ENCODE measurements at regions not wholly inside any gene's neighbourhood (a gene's known extent, or its start where the extent isn't known, plus 50 kb on each side); places are given as distances from the start of the nearest gene placed in this dataset.

DNA sequence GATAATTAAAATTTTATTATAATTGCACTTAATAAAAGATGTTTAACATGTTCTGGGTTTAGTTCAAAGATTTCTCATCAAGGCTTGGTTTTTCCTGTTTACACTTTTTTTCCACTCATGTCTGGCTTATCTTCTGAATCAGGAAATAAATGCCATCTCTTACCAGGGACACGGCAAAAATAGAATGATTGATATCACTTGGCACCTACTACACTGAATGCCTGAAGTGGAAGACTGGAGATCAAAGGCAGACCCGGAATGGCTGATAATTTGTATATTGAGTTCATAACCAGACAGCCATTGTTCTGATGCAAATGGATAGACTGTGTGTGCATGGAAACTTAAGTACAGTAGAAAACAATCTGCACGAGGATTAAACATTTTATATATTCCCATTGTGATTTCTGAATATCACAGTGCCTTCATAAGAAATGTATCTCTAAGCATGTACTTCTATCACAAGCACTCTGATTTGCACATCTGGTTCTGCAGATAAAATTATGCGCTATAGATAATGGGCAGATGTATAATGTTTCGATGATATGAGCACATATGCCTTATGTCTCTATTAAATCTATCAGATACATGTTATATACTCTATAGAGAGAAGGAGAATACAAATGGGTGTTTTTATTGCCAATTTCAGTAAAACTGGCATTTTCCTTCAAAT, 304.8 kb downstream of the RND3 start:
- no peak for ATAC-seq
- DNase-seq (ENCODE audit: low spot score) = no peak
- no peaks in the 10 kb centered on the region for H3K4me1 Mint-ChIP-seq (ENCODE audit: low read depth in 2 of 2)
- H3K9me3 Mint-ChIP-seq = peaks cover 13% of the 10 kb centered on the region
- no peak overlapping the region for H3K27ac Mint-ChIP-seq
- no peaks in the 10 kb centered on the region for H3K36me3 Mint-ChIP-seq
- no peak overlapping the region for H3K4me3 Mint-ChIP-seq
- no peaks in the 10 kb centered on the region for H3K27me3 Mint-ChIP-seq

DNA sequence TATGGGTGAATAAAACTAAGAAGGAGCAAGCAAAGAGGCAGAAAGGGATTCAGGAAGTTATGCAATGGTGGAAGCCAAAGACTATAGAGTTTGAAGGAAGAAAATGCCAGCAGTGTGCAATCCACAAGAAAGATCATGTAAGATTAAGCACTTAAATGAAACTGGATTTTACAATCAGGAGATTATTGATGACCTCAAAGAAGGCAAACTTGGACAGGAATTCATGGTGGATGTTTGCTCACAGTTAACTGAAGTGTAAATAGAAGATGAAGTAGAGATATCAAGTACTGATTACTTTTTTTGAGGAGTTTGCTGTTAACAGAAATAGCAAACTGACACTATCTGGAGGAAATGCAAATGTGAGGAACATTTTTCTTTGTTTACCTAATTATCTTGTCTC, 308.9 kb downstream of the RND3 start:
- H3K4me3 Mint-ChIP-seq = no peak overlapping the region
- H3K27me3 Mint-ChIP-seq = no peaks in the 10 kb centered on the region
- H3K27ac Mint-ChIP-seq = no peak overlapping the region
- H3K4me1 Mint-ChIP-seq (ENCODE audit: low read depth in 2 of 2) = no peaks in the 10 kb centered on the region
- DNase-seq (ENCODE audit: low spot score) (no peak), ATAC-seq (no peak)
- peaks cover 7% of the 10 kb centered on the region for H3K9me3 Mint-ChIP-seq
- no peaks in the 10 kb centered on the region for H3K36me3 Mint-ChIP-seq

DNA sequence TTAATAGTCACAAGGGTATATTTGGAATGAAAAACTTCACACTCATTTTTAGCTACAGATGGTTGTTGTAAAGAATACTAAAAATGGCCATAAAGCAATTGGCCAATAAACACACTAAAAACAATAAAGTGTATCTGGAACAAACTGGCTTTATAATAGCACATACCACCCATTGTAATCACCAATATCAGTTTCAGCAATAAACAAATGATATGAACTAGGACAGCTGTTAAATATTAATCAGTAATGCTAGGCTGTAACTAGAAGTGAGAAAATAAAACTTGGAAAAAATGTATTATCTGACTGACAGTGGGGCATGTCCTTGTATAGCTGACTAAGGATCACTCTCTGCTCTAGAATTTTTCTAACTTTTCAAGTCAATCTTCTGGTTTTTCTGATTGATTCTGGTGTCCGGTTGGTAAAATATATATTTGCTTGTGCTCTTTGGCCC, 312.5 kb downstream of the RND3 start:
- no peak for ATAC-seq
- Mint-ChIP-seq H3K4me1 (ENCODE audit: low read depth in 2 of 2) (no peaks in the 10 kb centered on the region), H3K27me3 (no peaks in the 10 kb centered on the region), H3K27ac (no peak overlapping the region), H3K9me3 (peaks cover 19% of the 10 kb centered on the region), H3K36me3 (no peaks in the 10 kb centered on the region), H3K4me3 (no peak overlapping the region)
- no peak for DNase-seq (ENCODE audit: low spot score)

DNA sequence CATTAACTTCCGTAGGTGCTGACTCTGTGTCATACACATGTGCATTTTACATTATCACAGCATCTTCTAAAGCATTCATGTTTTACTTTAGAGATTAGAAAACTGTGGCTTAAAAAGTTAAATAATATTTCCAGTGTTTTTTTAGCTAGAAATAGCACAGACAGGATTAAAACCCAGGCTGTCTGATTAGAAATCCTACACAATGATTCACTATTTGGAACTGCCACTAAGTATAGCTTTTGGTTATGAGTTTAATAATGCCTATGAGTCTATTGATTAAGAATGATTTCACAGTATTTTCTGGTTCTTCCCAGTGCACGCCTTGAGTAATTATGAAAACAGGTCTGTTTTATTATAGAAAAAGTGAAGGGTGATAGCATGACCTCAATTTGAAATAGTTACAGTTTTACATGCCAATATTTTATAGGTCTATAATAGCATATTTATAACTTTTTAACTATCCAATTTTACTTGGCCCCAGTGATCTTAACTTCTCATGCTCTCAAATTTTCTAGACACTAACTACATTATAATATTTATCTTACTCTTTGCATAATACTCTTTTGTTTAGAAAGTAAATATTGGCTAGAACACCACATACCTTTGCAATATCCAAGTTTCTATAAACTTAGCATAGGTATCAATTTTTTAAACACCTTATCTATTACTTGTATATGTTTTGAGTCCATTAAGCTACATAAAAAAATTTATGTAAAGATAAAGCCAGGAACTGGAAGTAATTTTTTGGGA, 313.2 kb downstream of the RND3 start:
- no peak for ATAC-seq
- Mint-ChIP-seq H3K4me3 (no peak overlapping the region), H3K36me3 (no peaks in the 10 kb centered on the region), H3K27ac (no peak overlapping the region), H3K9me3 (peaks cover 21% of the 10 kb centered on the region), H3K27me3 (no peaks in the 10 kb centered on the region), H3K4me1 (ENCODE audit: low read depth in 2 of 2) (no peaks in the 10 kb centered on the region)
- no peak for DNase-seq (ENCODE audit: low spot score)

DNA sequence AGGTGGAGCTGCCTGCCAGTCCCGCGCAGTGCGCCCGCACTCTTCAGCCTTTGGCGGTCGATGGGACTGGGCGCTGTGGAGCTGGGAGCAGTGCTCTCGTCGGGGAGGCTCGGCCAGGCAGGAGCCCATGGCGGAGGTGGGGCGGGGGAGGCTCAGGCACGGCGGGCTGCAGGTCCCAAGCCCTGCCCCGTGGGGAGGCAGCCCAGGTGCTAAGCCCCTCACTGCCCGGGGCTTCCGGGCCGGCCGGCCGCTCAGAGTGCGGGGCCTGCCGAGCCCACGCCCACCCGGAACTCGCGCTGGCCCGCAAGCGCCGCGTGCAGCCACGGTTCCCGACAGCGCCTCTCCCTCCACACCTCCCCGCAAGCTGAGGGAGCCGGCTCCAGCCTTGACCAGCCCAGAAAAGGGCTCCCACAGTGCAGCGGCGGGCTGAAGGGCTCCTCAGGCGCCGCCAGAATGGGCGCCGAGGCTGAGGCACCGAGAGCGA, 316.4 kb downstream of the RND3 start:
- peaks cover 21% of the 10 kb centered on the region for H3K9me3 Mint-ChIP-seq
- no peaks in the 10 kb centered on the region for H3K4me1 Mint-ChIP-seq (ENCODE audit: low read depth in 2 of 2)
- DNase-seq (ENCODE audit: low spot score) (no peak), ATAC-seq (no peak)
- no peak overlapping the region for H3K27ac Mint-ChIP-seq
- no peak overlapping the region for H3K4me3 Mint-ChIP-seq
- H3K36me3 Mint-ChIP-seq = no peaks in the 10 kb centered on the region
- H3K27me3 Mint-ChIP-seq = no peaks in the 10 kb centered on the region

DNA sequence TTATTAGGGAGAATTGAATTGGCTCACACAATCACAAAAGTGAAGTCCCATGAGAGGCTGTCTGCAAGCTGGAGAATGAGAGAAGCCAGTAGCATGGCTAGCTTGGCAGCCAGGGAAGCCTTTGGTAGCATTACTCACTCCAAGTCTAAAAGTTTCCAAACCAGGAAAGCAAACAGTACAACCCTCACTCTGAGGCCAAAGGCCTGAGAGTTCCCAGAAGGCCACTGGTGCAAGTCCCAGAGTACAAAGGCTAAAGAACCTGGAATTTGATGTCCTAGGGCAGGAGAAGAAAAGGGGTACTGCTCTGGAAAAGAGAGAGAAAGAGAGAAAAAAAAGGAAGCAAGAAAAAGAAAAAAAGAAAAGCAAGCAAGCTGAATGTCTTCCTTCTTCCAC, 318.2 kb downstream of the RND3 start:
- no peak overlapping the region for H3K4me3 Mint-ChIP-seq
- ATAC-seq (no peak), DNase-seq (ENCODE audit: low spot score) (no peak)
- no peaks in the 10 kb centered on the region for H3K4me1 Mint-ChIP-seq (ENCODE audit: low read depth in 2 of 2)
- peaks cover 21% of the 10 kb centered on the region for H3K9me3 Mint-ChIP-seq
- H3K36me3 Mint-ChIP-seq = no peaks in the 10 kb centered on the region
- no peak overlapping the region for H3K27ac Mint-ChIP-seq
- H3K27me3 Mint-ChIP-seq = no peaks in the 10 kb centered on the region

DNA sequence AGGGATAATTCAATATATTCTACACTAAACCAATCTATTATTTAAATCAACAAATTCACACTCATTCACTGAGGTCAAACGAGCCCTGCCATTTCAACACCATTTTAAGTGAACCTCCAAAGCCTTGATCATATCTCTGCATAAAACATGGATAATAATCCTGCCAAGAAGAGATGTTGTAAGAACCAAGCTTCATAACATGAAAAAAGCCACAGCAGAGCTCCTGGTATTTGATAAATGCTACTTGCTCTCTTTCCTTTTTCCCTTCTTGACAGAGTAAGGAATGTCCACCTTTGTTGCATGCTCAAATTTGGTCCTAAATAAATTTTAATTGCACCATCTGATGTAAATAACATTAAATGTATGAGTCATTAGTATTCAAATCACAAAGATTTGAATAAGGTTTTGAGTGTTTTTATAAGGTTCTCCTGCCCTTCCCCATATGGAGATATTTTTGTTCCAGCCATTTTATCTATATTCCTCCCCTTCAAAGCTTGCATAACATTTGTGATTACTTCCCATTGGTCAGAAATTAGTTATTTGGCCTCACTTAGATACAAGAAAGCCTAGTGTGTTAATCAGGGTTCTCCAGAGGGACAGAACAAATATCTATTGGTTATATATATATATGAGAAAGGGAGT, 318.8 kb downstream of the RND3 start:
- no peaks in the 10 kb centered on the region for H3K36me3 Mint-ChIP-seq
- no peaks in the 10 kb centered on the region for H3K4me1 Mint-ChIP-seq (ENCODE audit: low read depth in 2 of 2)
- peaks cover 21% of the 10 kb centered on the region for H3K9me3 Mint-ChIP-seq
- DNase-seq (ENCODE audit: low spot score) (no peak), ATAC-seq (no peak)
- H3K27me3 Mint-ChIP-seq = no peaks in the 10 kb centered on the region
- H3K27ac Mint-ChIP-seq = no peak overlapping the region
- no peak overlapping the region for H3K4me3 Mint-ChIP-seq

DNA sequence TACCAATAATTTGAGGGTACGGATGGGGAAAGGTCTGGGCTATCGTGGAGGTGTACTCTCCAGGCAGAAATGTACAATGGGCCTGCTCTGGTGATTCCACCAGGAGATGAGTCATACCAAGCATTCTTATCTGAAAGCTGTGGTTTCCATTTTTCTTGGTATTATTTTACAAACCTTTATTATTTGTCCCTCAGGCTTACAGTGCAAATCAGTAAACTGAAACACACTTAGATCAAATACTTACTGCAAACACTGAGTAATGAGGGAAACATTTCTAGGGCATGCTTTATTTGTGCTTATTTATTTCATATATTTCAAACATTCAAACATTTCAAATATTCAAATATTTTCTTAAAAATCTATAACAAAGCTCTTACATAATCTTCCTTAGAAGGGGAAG, 319.8 kb downstream of the RND3 start:
- H3K27ac Mint-ChIP-seq = no peak overlapping the region
- no peaks in the 10 kb centered on the region for H3K27me3 Mint-ChIP-seq
- H3K4me1 Mint-ChIP-seq (ENCODE audit: low read depth in 2 of 2) = no peaks in the 10 kb centered on the region
- DNase-seq (ENCODE audit: low spot score) (no peak), ATAC-seq (no peak)
- H3K36me3 Mint-ChIP-seq = no peaks in the 10 kb centered on the region
- peaks cover 26% of the 10 kb centered on the region for H3K9me3 Mint-ChIP-seq
- no peak overlapping the region for H3K4me3 Mint-ChIP-seq

DNA sequence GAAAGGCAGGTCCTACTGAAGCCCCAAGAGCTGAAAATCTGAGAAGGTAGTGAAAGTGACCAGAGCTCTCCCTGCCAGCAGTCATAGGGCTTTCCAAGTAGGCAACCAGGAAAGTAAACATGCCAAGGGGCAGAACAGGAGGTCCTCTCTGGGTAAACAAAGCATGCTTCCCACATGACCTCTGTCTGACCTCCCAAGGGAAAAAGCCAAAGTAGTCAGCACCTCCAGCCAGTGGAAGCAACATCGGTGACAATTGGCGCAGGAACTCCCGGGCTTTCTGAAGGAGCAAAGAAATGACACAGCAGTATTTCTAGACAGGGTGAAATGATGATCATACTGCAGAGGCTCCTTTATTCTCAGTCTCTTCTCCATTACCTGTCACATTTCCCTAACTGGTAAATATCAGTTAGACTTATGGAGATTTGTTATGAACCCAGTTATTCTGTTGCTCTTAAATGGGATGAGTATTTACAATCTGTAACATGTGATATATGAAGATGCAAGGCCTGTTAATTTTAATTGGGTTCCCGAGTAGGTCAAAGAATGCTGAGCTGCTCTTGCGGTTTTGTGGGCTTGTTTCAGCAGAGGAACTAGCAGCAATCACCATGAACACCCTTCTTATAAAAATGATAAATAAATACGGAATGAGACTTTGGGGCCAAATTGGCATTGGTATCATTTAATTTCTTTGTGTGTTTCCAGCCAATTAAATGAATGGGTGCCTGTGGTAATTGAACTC, 321.0 kb downstream of the RND3 start:
- H3K27me3 Mint-ChIP-seq = no peaks in the 10 kb centered on the region
- H3K4me3 Mint-ChIP-seq = no peak overlapping the region
- ATAC-seq = no peak
- H3K9me3 Mint-ChIP-seq = peaks cover 26% of the 10 kb centered on the region
- no peak for DNase-seq (ENCODE audit: low spot score)
- no peaks in the 10 kb centered on the region for H3K4me1 Mint-ChIP-seq (ENCODE audit: low read depth in 2 of 2)
- no peak overlapping the region for H3K27ac Mint-ChIP-seq
- no peaks in the 10 kb centered on the region for H3K36me3 Mint-ChIP-seq

DNA sequence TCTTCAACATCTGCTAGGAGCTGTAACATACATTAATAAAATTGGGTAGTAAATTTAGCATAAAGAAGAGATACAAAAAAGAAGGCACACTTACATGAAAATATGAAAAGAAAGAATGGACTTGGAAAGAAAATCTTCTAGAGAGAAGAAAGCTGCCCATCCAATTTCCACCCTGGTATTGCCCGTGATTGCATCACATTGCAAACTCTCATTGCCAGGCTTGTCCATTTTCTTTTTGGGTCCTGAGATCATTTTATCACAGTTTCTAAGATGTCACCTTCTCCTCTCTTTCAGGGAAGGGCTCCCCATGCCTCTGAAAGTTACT, 321.5 kb downstream of the RND3 start:
- H3K27ac Mint-ChIP-seq = no peak overlapping the region
- no peak for ATAC-seq
- no peak for DNase-seq (ENCODE audit: low spot score)
- no peaks in the 10 kb centered on the region for H3K27me3 Mint-ChIP-seq
- H3K9me3 Mint-ChIP-seq = peaks cover 28% of the 10 kb centered on the region
- H3K4me1 Mint-ChIP-seq (ENCODE audit: low read depth in 2 of 2) = no peaks in the 10 kb centered on the region
- H3K4me3 Mint-ChIP-seq = no peak overlapping the region
- H3K36me3 Mint-ChIP-seq = no peaks in the 10 kb centered on the region

DNA sequence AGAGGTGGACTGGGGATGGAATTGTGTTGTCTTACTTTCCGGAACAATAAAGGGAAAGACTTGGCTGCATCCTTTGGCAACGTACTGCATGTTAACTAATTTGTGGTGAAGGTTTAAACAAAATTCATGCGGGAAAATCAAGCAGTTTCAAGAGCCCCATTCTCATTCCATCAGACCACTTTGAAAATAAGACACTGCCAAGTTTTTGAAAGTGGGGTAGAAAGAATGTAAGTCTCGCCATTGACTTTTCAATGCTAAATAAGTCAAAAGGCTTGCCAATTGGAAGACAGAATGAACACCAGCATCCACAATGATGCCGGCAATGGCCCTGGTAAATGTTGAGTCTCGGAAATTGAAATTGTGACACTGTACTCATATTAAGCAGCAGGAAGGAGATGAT, 322.0 kb downstream of the RND3 start:
- H3K4me1 Mint-ChIP-seq (ENCODE audit: low read depth in 2 of 2) = no peaks in the 10 kb centered on the region
- no peak overlapping the region for H3K27ac Mint-ChIP-seq
- H3K4me3 Mint-ChIP-seq = no peak overlapping the region
- H3K36me3 Mint-ChIP-seq = no peaks in the 10 kb centered on the region
- peaks cover 29% of the 10 kb centered on the region for H3K9me3 Mint-ChIP-seq
- DNase-seq (ENCODE audit: low spot score) (no peak), ATAC-seq (no peak)
- no peaks in the 10 kb centered on the region for H3K27me3 Mint-ChIP-seq

DNA sequence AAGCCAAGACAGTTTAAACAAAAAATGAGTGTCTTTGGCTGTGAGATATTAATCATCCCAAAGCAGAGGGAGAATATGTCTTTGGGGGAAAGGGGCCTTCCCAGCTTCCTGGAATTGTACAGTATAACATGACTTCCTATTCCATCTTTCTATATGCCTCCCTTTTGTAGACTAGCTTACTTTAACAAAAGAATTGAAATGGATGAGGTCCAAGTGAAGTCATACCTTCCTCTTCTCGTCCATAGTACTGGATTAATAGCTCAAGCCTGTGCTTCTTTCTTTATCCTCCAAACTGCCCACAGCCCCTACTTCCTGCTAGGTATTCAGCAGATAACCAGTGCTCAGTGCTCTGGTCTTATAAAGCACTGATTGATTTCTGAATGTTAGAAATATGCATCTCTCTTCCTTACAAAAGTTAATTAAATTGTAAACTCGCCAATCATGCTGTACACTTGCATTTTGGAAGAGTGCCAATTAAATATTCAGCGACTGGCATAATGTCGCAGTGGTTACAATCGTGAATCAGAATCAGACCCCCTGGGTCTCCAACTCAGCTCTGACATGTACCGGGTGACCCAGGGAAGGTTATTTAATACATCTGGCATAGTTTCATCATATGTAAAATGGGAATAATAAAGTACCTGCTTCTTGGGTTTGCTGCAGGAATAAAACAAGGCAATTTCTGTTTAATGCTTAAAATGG, 325.1 kb downstream of the RND3 start:
- H3K36me3 Mint-ChIP-seq = no peaks in the 10 kb centered on the region
- DNase-seq (ENCODE audit: low spot score) (no peak), ATAC-seq (no peak)
- H3K4me3 Mint-ChIP-seq = no peak overlapping the region
- no peaks in the 10 kb centered on the region for H3K27me3 Mint-ChIP-seq
- H3K9me3 Mint-ChIP-seq = peaks cover 22% of the 10 kb centered on the region
- H3K4me1 Mint-ChIP-seq (ENCODE audit: low read depth in 2 of 2) = no peaks in the 10 kb centered on the region
- no peak overlapping the region for H3K27ac Mint-ChIP-seq

DNA sequence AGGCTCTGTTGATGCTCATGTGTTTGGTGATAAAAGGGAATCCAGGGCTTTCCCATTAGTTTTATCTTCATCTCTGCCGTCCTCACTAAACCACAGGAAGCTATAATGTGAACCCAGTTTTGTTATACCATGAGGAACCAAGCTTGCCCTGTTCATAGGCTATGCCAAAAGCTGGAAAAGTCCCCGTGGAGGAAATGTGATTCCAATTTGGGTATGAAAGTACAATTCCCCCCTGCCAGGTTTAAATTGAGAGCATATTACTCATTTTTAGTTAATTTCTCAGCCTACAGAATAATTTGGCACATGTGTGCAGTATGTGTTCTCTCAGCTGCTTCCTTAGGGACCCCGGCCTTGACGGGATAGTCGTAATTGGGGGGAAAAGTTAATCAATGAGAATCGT, 327.4 kb downstream of the RND3 start:
- ATAC-seq (no peak), DNase-seq (ENCODE audit: low spot score) (no peak)
- no peaks in the 10 kb centered on the region for H3K36me3 Mint-ChIP-seq
- peaks cover 18% of the 10 kb centered on the region for H3K9me3 Mint-ChIP-seq
- H3K4me3 Mint-ChIP-seq = no peak overlapping the region
- no peaks in the 10 kb centered on the region for H3K4me1 Mint-ChIP-seq (ENCODE audit: low read depth in 2 of 2)
- no peaks in the 10 kb centered on the region for H3K27me3 Mint-ChIP-seq
- H3K27ac Mint-ChIP-seq = no peak overlapping the region
